A549 (cell line): ENCODE measurements at regions not wholly inside any gene's neighbourhood (a gene's known extent, or its start where the extent isn't known, plus 50 kb on each side); places are given as distances from the start of the nearest gene placed in this dataset.

Experiments used
- ATAC-seq, 2 experiments: fragments of 200-7000 bp in 1 of 2; fragments of >200 bp in 1 of 2; cut with Nextera tagmentation in 1 of 2; cut with Tn5 transposase in 1 of 2; 3 replicates each; pipeline versions ENCODE4 v1.8.0 to v1.9.1; 2018 to 2020; ENCODE audit warnings: mild to moderate bottlenecking in 1 of 2, moderate library complexity in 1 of 2
- CTCF ChIA-PET: fragments of 300-600 bp; sonication (Branson Sonifier 250); formaldehyde crosslinking; extraction: SDS; loops from one replicate; lab custom pipeline; 2021; ENCODE audit warnings: antibody characterized with exemption, inconsistent platforms; lab: Yijun Ruan, JAX
- POLR2A ChIA-PET: fragments of 350-600 bp; formaldehyde crosslinking; extraction: SDS; loops from one replicate; lab custom pipeline; 2021; ENCODE audit warnings: antibody characterized with exemption, inconsistent platforms; lab: Yijun Ruan, JAX
- DNase-seq, 2 experiments: peaks; one replicate each; pipeline versions ENCODE4 v3.0.0 to v3.0.0-alpha.2; 2011 to 2016; ENCODE audit warnings: low read depth in 1 of 2, low spot score in 1 of 2
- FAIRE-seq: peaks from 2 replicates; lab custom pipeline; 2011; peaks lifted over from hg19 to GRCh38; lab: Jason Lieb, UNC
- H3K27ac ChIP-seq, 2 experiments: fragments of >200 bp; sonication (Bioruptor Twin); formaldehyde crosslinking; 3 replicates each; pipeline ENCODE4 v1.5.1; 2016 to 2017
- H3K4me1 ChIP-seq: fragments of >200 bp; sonication (Bioruptor Twin); formaldehyde crosslinking; 3 replicates; pipeline ENCODE4 v1.6.1; 2016
- H3K4me2 ChIP-seq: fragments of >200 bp; sonication (Bioruptor Twin); formaldehyde crosslinking; 3 replicates; pipeline ENCODE4 v1.6.1; 2016
- H3K4me3 ChIP-seq: fragments of >200 bp; sonication (Bioruptor Twin); formaldehyde crosslinking; 3 replicates; pipeline ENCODE4 v1.5.1; 2016
- H3K9me3 ChIP-seq: fragments of >200 bp; sonication (Bioruptor Twin); formaldehyde crosslinking; 3 replicates; pipeline ENCODE4 v1.6.1; 2016
- BHLHE40 ChIP-seq: IDR thresholded peaks from 2 replicates; pipeline ENCODE4 v1.6.1; 2012; ENCODE audit warnings: low read depth, low read length, inconsistent platforms
- CBX8 ChIP-seq: fragments of 200-600 bp; sonication (generic); IDR thresholded peaks from 2 replicates; pipeline ENCODE4 v1.6.1; 2016
- CEBPB ChIP-seq, 2 experiments: fragments of >200 bp in 1 of 2; sonication (Bioruptor Twin) in 1 of 2; formaldehyde crosslinking in 1 of 2; IDR thresholded peaks; 2 replicates each; pipeline ENCODE4 v1.6.1; 2012 to 2016
- EHF ChIP-seq: fragments of 250-450 bp; sonication (Bioruptor Pico); IDR thresholded peaks from 2 replicates; pipeline ENCODE4 v1.5.0; 2020; ENCODE audit warnings: mild to moderate bottlenecking
- ESRRA ChIP-seq: fragments of 150-350 bp; IDR thresholded peaks from 2 replicates; pipeline ENCODE4 v1.6.1; 2014; ENCODE audit warnings: mild to moderate bottlenecking, low read length, borderline replicate concordance
- GATA3 ChIP-seq: IDR thresholded peaks from 2 replicates; pipeline ENCODE4 v1.6.1; 2012; ENCODE audit warnings: borderline replicate concordance
- HDAC2 ChIP-seq: fragments of 200-600 bp; sonication (generic); IDR thresholded peaks from 2 replicates; pipeline ENCODE4 v1.6.1; 2016
- HEYL ChIP-seq: fragments of 250-450 bp; sonication (Bioruptor Pico); IDR thresholded peaks from 2 replicates; pipeline ENCODE4 v1.8.0; 2021; ENCODE audit warnings: mild to moderate bottlenecking, moderate library complexity
- JUN ChIP-seq, 2 experiments: fragments of >200 bp; sonication (Bioruptor Twin); formaldehyde crosslinking; IDR thresholded peaks; 2 replicates in 1 of 2; 3 replicates in 1 of 2; pipeline ENCODE4 v1.6.1; 2016 to 2017
- MAFK ChIP-seq: fragments of 450-650 bp; IDR thresholded peaks from 2 replicates; pipeline ENCODE4 v1.6.1; 2014; ENCODE audit not compliant: partially characterized antibody
- NFE2L2 ChIP-seq: fragments of 150-350 bp; conservative IDR thresholded peaks from 2 replicates; pipeline ENCODE4 v1.6.1; 2014; ENCODE audit warnings: low read length
- NPAS2 ChIP-seq: fragments of 250-450 bp; sonication (Bioruptor Pico); IDR thresholded peaks from 2 replicates; pipeline ENCODE4 v1.8.0; 2022; ENCODE audit warnings: mild to moderate bottlenecking, moderate library complexity, borderline replicate concordance
- PHF8 ChIP-seq: fragments of 200-600 bp; sonication (generic); IDR thresholded peaks from 2 replicates; pipeline ENCODE4 v1.6.1; 2016; ENCODE audit warnings: low read depth, mild to moderate bottlenecking, antibody characterized with exemption, moderate library complexity, borderline replicate concordance
- POLR2AphosphoS2 ChIP-seq: conservative IDR thresholded peaks from 2 replicates; pipeline ENCODE4 v1.6.1; 2012; ENCODE audit warnings: low read length, improper control_type of control experiment, inconsistent platforms
- RARB ChIP-seq: fragments of 250-450 bp; sonication (Bioruptor Pico); IDR thresholded peaks from 2 replicates; pipeline ENCODE4 v1.8.0; 2021; ENCODE audit warnings: mild to moderate bottlenecking, moderate library complexity
- REST ChIP-seq: fragments of 200-600 bp; sonication (generic); IDR thresholded peaks from 2 replicates; pipeline ENCODE4 v1.6.1; 2016; ENCODE audit warnings: antibody characterized with exemption, mild to moderate bottlenecking, moderate library complexity
- SMC3 ChIP-seq: fragments of >200 bp; sonication (Bioruptor Twin); formaldehyde crosslinking; IDR thresholded peaks from 3 replicates; pipeline ENCODE4 v1.6.1; 2018; ENCODE audit warnings: inconsistent platforms
- TP53 ChIP-seq: fragments of 250-450 bp; sonication (Bioruptor Pico); IDR thresholded peaks from 2 replicates; pipeline ENCODE4 v1.5.0; 2021; ENCODE audit warnings: mild to moderate bottlenecking, moderate library complexity
- ZFP36 ChIP-seq: fragments of 450-650 bp; IDR thresholded peaks from 2 replicates; pipeline ENCODE4 v1.6.1; 2014; ENCODE audit warnings: borderline replicate concordance; ENCODE audit not compliant: partially characterized antibody
- ZNF302 ChIP-seq: fragments of 250-450 bp; sonication (Bioruptor Pico); IDR thresholded peaks from 2 replicates; pipeline ENCODE4 v1.9.0; 2021; ENCODE audit warnings: inconsistent platforms, mild to moderate bottlenecking, moderate library complexity
- WGBS: methylation state at CpG from one replicate; pipeline ENCODE4 v1.1.6; 2017; ENCODE audit errors: missing lambda C conversion rate; 5-methylcytosine and 5-hydroxymethylcytosine counted together
- TF ChIP-seq, protein P1 (sequence below): fragments of >200 bp; sonication (Bioruptor Twin); formaldehyde crosslinking; IDR thresholded peaks from 3 replicates; pipeline ENCODE4 v1.5.1; 2016
- TF ChIP-seq, protein P2 (sequence below): fragments of 450-650 bp; IDR thresholded peaks from 2 replicates; pipeline ENCODE4 v1.6.1; 2014; ENCODE audit warnings: antibody characterized with exemption

DNA sequence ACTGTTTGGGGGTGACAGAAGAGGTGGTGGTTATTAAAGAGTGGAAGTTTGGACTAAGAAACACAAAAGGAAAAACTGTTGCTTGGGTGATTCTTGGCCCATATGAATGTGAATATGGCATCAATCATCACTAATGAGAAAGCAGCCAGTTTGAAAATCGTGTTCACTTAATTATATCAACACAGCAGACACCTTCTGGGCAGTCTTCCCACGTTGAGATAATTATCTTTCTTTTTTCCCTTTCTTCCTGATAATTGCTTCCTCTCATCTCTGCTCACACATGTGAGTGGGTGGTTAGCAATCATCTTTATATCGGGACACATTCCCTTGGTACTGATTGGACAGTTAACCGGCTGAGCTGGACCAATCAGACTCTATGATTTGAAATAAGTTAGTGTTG is 539.7 kb downstream of the AACS start:
- H3K4me3 ChIP-seq = no peak overlapping the region
- POLR2A ChIA-PET = no interaction called here
- ATAC-seq = no peak
- FAIRE-seq = no peak
- no peaks in the 10 kb centered on the region for H3K4me1 ChIP-seq
- 21% methylated on average over 4 of the region's 4 CpGs for WGBS
- CTCF ChIA-PET = no interaction called here
- H3K4me2 ChIP-seq = no peak overlapping the region
- no peaks in the 10 kb centered on the region for H3K9me3 ChIP-seq
- no peak overlapping the region for H3K27ac ChIP-seq
- TF ChIP-seq ZNF302 (no peak), GATA3 (no peak), MAFK (no peak), JUN (IDR thresholded peaks at IDR 0.05) (no peak), POLR2AphosphoS2 (no peak), EHF (CRISPR knock-in tag) (no peak), NFE2L2 (no peak), BHLHE40 (no peak), CBX8 (no peak), RARB (CRISPR knock-in tag) (no peak), ESRRA (no peak), REST (no peak), CEBPB (IDR thresholded peaks at IDR 0.05) (no peak), HDAC2 (no peak), NPAS2 (CRISPR knock-in tag) (no peak), HEYL (CRISPR knock-in tag) (no peak), TP53 (CRISPR knock-in tag) (no peak), ZFP36 (no peak)
- TF ChIP-seq, protein P1, sequence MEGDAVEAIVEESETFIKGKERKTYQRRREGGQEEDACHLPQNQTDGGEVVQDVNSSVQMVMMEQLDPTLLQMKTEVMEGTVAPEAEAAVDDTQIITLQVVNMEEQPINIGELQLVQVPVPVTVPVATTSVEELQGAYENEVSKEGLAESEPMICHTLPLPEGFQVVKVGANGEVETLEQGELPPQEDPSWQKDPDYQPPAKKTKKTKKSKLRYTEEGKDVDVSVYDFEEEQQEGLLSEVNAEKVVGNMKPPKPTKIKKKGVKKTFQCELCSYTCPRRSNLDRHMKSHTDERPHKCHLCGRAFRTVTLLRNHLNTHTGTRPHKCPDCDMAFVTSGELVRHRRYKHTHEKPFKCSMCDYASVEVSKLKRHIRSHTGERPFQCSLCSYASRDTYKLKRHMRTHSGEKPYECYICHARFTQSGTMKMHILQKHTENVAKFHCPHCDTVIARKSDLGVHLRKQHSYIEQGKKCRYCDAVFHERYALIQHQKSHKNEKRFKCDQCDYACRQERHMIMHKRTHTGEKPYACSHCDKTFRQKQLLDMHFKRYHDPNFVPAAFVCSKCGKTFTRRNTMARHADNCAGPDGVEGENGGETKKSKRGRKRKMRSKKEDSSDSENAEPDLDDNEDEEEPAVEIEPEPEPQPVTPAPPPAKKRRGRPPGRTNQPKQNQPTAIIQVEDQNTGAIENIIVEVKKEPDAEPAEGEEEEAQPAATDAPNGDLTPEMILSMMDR = no peak
- TF ChIP-seq, protein P2, sequence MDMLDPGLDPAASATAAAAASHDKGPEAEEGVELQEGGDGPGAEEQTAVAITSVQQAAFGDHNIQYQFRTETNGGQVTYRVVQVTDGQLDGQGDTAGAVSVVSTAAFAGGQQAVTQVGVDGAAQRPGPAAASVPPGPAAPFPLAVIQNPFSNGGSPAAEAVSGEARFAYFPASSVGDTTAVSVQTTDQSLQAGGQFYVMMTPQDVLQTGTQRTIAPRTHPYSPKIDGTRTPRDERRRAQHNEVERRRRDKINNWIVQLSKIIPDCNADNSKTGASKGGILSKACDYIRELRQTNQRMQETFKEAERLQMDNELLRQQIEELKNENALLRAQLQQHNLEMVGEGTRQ = no peak
- DNase-seq = no peak

GRCh38 chr12:125606312-125606711 is 541.1 kb downstream of the AACS start:
- no peak for DNase-seq
- ChIA-PET POLR2A (no interaction called here), CTCF (interaction anchor here (1.3 kb wide), 1 partner anchor 8 kb away, joined by 3 read pairs; no protein-coding TSS in a partner anchor)
- TF ChIP-seq BHLHE40 (no peak), SMC3 (no peak), PHF8 (no peak), ZFP36 (no peak)
- FAIRE-seq = no peak
- Histone ChIP-seq H3K4me3 (no peak overlapping the region), H3K27ac (no peak overlapping the region), H3K9me3 (no peaks in the 10 kb centered on the region), H3K4me1 (no peaks in the 10 kb centered on the region), H3K4me2 (no peak overlapping the region)
- 11% methylated on average over 5 of the region's 5 CpGs for WGBS
- no peak for ATAC-seq
